Panc1 (cell line): ENCODE measurements at regions not wholly inside any gene's neighbourhood (a gene's known extent, or its start where the extent isn't known, plus 50 kb on each side); places are given as distances from the start of the nearest gene placed in this dataset.

Source experiments
- ATAC-seq: fragments of 200-7000 bp; cut with Tn5 transposase; 2 replicates; pipeline ENCODE4 v1.9.1; 2020; ENCODE audit warnings: mild to moderate bottlenecking, moderate library complexity
- BruUV-seq: library from RNA; stranded (reverse); fragments of 400-500 nt; replicated peaks from 2 replicates; lab custom pipeline; 2021; lab: Mats Ljungman, UMichigan
- CTCF ChIA-PET: fragments of 300-600 bp; sonication (Branson Sonifier 250); formaldehyde crosslinking; loops from one replicate; lab custom pipeline; 2022; ENCODE audit warnings: antibody characterized with exemption; lab: Charles Lee
- POLR2A ChIA-PET: fragments of 300-600 bp; sonication (Branson Sonifier 250); formaldehyde crosslinking; loops from one replicate; lab custom pipeline; 2022; ENCODE audit warnings: antibody characterized with exemption; lab: Charles Lee
- DNase-seq: peaks from one replicate; pipeline ENCODE4 v3.0.0-alpha.2; 2010; ENCODE audit warnings: low read depth, low spot score
- H3K27ac ChIP-seq: 2 replicates; pipeline ENCODE4 v1.5.1; 2011; ENCODE audit warnings: mild to moderate bottlenecking, low read length, inconsistent platforms
- H3K27me3 ChIP-seq: fragments of 200-500 bp; sonication (Bioruptor generic); 2 replicates; pipeline ENCODE4 v1.6.0; 2014; ENCODE audit warnings: low read length, inconsistent platforms; ENCODE audit not compliant: control insufficient read depth, insufficient read depth
- H3K36me3 ChIP-seq: fragments of 200-500 bp; sonication (Bioruptor generic); 2 replicates; pipeline ENCODE4 v1.5.1; 2014; ENCODE audit warnings: inconsistent platforms, mild to moderate bottlenecking, low read length, moderate library complexity; ENCODE audit not compliant: control insufficient read depth, insufficient read depth
- H3K4me1 ChIP-seq: 2 replicates; pipeline ENCODE4 v1.5.1; 2011; ENCODE audit warnings: inconsistent platforms, mild to moderate bottlenecking, low read length, moderate library complexity; ENCODE audit not compliant: control insufficient read depth, insufficient read depth
- H3K4me3 ChIP-seq, 2 experiments: 2 replicates each; pipeline ENCODE4 v1.5.1; 2011 to 2012; ENCODE audit warnings: low read depth in 2 of 2, low read length in 2 of 2, mild to moderate bottlenecking in 2 of 2, inconsistent platforms in 1 of 2, moderate library complexity in 1 of 2
- H3K9me3 ChIP-seq: fragments of 200-500 bp; sonication (Bioruptor generic); 2 replicates; pipeline ENCODE4 v1.5.1; 2014; ENCODE audit warnings: low read depth, mild to moderate bottlenecking, inconsistent platforms, low read length, moderate library complexity; ENCODE audit not compliant: control insufficient read depth, insufficient read depth
- POLR2AphosphoS5 ChIP-seq: IDR thresholded peaks from 2 replicates; pipeline ENCODE4 v1.6.1; 2012; ENCODE audit warnings: mild to moderate bottlenecking, low read depth, low read length, moderate library complexity
- SIN3A ChIP-seq: IDR thresholded peaks from 2 replicates; pipeline ENCODE4 v1.6.1; 2012; ENCODE audit warnings: low read depth, mild to moderate bottlenecking, low read length, moderate library complexity, borderline replicate concordance; ENCODE audit not compliant: insufficient read depth
- TCF7L2 ChIP-seq: IDR thresholded peaks from 2 replicates; pipeline ENCODE4 v1.6.1; 2011; ENCODE audit warnings: mild to moderate bottlenecking, low read depth, low read length, inconsistent platforms
- in situ Hi-C: cut with HindIII; loops from 2 replicates; pipeline ENCODE4 v1.10.0; 2016; ENCODE audit warnings: low sequenced_read_pairs, low pct_unique_long_range_greater_than_20kb
- intact Hi-C: fragments of 100-400 bp; cut with micrococcal nuclease; formaldehyde crosslinking; loops from one replicate; pipeline ENCODE4 v1.10.0; 2022; ENCODE audit not compliant: unreplicated experiment
- TF ChIP-seq, protein P1 (sequence below), 2 experiments: IDR thresholded peaks; 2 replicates each; pipeline ENCODE4 v1.6.1; 2011 to 2012; ENCODE audit warnings: low read depth in 2 of 2, control low read depth in 1 of 2, low read length in 1 of 2, mild to moderate bottlenecking in 1 of 2, moderate library complexity in 1 of 2; ENCODE audit not compliant: insufficient read depth in 1 of 2
- TF ChIP-seq, protein P2 (sequence below): fragments of 450-650 bp; IDR thresholded peaks from 2 replicates; pipeline ENCODE4 v1.5.1; 2017; ENCODE audit warnings: mild to moderate bottlenecking

DNA sequence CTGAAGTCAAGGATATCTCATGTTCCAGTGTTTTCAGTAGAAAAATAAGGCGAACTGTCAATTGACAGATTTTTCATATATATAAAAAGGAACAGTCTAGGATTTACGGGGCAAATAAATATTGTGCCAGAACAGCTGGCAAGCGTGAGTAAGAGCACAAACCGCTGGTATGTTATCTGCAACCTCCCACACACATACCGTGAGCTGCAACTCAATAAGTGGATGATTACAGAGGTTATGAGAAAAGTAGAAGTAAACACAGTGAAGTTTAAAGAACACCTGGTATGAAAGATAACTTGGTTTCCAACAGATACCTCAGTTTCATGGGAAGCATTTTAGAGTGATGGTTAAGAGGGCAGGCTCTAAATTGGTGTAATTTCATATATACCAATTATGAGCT, 733.4 kb downstream of the TUSC7 start:
- Histone ChIP-seq H3K9me3 (no peaks in the 10 kb centered on the region), H3K4me1 (no peaks in the 10 kb centered on the region), H3K27me3 (0 out of 2 replicates have a peak, but pooled peaks cover 4% of the 10 kb centered on the region), H3K36me3 (no peaks in the 10 kb centered on the region), H3K4me3 (no peak overlapping the region), H3K27ac (no peak overlapping the region)
- ChIA-PET POLR2A (no interaction called here), CTCF (no interaction called here)
- intact Hi-C loops (no loop called here), in situ Hi-C loops (no loop called here)
- no peak for ATAC-seq
- DNase-seq: no peak
- no peak for TF ChIP-seq TCF7L2
- BruUV-seq: no TSS peak

DNA sequence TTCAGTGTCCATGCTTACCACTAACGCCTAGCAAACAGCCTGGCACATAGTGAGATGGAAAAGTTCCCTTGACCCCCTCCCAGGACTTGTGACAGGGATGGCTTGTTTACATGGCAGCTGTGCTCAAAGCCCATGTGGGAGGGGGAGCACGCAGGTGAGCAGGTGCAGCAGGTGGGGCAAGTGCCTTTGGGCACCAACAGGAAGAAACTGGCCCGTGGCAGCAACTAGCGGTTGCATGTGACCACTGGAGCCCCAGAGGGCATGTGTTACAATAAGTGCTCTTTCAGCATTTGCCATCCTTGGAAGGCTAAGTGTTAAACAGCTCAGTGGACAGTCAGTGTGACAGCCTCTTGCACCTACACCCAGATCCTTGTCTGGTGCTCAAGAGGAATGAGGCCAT, 734.6 kb downstream of the TUSC7 start:
- in situ Hi-C loops: no loop called here
- POLR2A ChIA-PET: no interaction called here

DNA sequence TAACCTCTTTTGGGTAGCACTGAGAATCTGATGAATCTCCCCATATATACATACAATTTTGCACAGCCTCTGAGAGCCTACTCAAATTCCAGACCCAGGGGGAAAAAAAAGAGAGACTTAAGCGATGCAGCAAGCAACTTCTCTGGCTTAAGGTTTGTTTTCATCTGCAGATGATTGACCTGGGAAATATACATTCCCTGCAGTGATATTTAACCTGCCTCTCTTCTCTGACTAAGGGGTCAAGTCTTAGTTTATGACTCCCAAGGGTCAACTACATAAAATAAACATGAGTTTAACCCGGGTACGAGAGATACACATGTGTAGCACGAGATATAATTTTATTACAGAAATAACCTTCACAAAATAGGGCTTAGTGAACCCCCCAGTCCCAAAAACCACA, 737.8 kb downstream of the TUSC7 start:
- intact Hi-C loops: no loop called here
- no peak for TF ChIP-seq SIN3A
- TF ChIP-seq, protein P1, sequence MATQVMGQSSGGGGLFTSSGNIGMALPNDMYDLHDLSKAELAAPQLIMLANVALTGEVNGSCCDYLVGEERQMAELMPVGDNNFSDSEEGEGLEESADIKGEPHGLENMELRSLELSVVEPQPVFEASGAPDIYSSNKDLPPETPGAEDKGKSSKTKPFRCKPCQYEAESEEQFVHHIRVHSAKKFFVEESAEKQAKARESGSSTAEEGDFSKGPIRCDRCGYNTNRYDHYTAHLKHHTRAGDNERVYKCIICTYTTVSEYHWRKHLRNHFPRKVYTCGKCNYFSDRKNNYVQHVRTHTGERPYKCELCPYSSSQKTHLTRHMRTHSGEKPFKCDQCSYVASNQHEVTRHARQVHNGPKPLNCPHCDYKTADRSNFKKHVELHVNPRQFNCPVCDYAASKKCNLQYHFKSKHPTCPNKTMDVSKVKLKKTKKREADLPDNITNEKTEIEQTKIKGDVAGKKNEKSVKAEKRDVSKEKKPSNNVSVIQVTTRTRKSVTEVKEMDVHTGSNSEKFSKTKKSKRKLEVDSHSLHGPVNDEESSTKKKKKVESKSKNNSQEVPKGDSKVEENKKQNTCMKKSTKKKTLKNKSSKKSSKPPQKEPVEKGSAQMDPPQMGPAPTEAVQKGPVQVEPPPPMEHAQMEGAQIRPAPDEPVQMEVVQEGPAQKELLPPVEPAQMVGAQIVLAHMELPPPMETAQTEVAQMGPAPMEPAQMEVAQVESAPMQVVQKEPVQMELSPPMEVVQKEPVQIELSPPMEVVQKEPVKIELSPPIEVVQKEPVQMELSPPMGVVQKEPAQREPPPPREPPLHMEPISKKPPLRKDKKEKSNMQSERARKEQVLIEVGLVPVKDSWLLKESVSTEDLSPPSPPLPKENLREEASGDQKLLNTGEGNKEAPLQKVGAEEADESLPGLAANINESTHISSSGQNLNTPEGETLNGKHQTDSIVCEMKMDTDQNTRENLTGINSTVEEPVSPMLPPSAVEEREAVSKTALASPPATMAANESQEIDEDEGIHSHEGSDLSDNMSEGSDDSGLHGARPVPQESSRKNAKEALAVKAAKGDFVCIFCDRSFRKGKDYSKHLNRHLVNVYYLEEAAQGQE (IDR thresholded peaks at IDR 0.05; ENCODE audit: insufficient read depth in 1 of 2, low read depth in 2 of 2, low read length in 1 of 2): no peak
- ATAC-seq: no peak
- Histone ChIP-seq H3K4me3 (no peak overlapping the region), H3K9me3 (no peaks in the 10 kb centered on the region), H3K4me1 (no peaks in the 10 kb centered on the region), H3K27me3 (0 out of 2 replicates have a peak, but pooled peaks cover 1% of the 10 kb centered on the region), H3K36me3 (no peaks in the 10 kb centered on the region), H3K27ac (no peak overlapping the region)
- CTCF ChIA-PET: no interaction called here
- DNase-seq: no peak
- BruUV-seq: no TSS peak
- POLR2A ChIA-PET: no interaction called here
- in situ Hi-C loops: no loop called here

More for the DNA sequence above, 734.6 kb downstream of the TUSC7 start:
- H3K4me3 ChIP-seq: no peak overlapping the region
- DNase-seq (no peak), ATAC-seq (no peak)
- TF ChIP-seq, protein P1 (IDR thresholded peaks at IDR 0.05; ENCODE audit: insufficient read depth in 1 of 2, low read depth in 2 of 2, low read length in 1 of 2): no peak
- no peak for TF ChIP-seq SIN3A
- no peak for TF ChIP-seq POLR2AphosphoS5
- TF ChIP-seq, protein P2, sequence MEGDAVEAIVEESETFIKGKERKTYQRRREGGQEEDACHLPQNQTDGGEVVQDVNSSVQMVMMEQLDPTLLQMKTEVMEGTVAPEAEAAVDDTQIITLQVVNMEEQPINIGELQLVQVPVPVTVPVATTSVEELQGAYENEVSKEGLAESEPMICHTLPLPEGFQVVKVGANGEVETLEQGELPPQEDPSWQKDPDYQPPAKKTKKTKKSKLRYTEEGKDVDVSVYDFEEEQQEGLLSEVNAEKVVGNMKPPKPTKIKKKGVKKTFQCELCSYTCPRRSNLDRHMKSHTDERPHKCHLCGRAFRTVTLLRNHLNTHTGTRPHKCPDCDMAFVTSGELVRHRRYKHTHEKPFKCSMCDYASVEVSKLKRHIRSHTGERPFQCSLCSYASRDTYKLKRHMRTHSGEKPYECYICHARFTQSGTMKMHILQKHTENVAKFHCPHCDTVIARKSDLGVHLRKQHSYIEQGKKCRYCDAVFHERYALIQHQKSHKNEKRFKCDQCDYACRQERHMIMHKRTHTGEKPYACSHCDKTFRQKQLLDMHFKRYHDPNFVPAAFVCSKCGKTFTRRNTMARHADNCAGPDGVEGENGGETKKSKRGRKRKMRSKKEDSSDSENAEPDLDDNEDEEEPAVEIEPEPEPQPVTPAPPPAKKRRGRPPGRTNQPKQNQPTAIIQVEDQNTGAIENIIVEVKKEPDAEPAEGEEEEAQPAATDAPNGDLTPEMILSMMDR: no peak
- no peaks in the 10 kb centered on the region for H3K36me3 ChIP-seq
- H3K4me1 ChIP-seq: no peaks in the 10 kb centered on the region
- H3K27ac ChIP-seq: no peak overlapping the region
- CTCF ChIA-PET: no interaction called here
- BruUV-seq: no TSS peak
- H3K27me3 ChIP-seq: 0 out of 2 replicates have a peak, but pooled peaks cover 4% of the 10 kb centered on the region
- no peaks in the 10 kb centered on the region for H3K9me3 ChIP-seq
- intact Hi-C loops: no loop called here
